OCI-LY3 (cell line): ENCODE measurements at regions not wholly inside any gene's neighbourhood (a gene's known extent, or its start where the extent isn't known, plus 50 kb on each side); places are given as distances from the start of the nearest gene placed in this dataset.

ENCODE experiments used
- H2AFZ ChIP-seq: fragments of 200-600, 300-600 bp; shearing (Covaris generic); 2 replicates; pipeline ENCODE4 v1.6.0; 2014; ENCODE audit warnings: antibody characterized with exemption, low read depth, low read length
- H3K27ac ChIP-seq: fragments of 200-600, 300-600 bp; sonication (generic); 2 replicates; pipeline ENCODE4 v1.5.1; 2014; ENCODE audit warnings: mild to moderate bottlenecking, low read length, moderate library complexity, mixed read lengths
- H3K27me3 ChIP-seq: fragments of 200-600, 300-600 bp; sonication (generic); 2 replicates; pipeline ENCODE4 v1.6.1; 2014; ENCODE audit warnings: low read depth, low read length, mixed read lengths
- H3K36me3 ChIP-seq: fragments of 200-600, 300-600 bp; sonication (generic); replicated peaks from 2 replicates; pipeline ENCODE3; 2014; ENCODE audit warnings: low read depth, low read length, mixed read lengths
- H3K4me1 ChIP-seq: fragments of 300-600, 200-600 bp; sonication (generic); 2 replicates; pipeline ENCODE4 v1.6.1; 2014; ENCODE audit warnings: low read length, mixed read lengths
- H3K4me2 ChIP-seq: fragments of 200-600, 300-600 bp; sonication (generic); 2 replicates; pipeline ENCODE4 v1.6.1; 2014; ENCODE audit warnings: low read length, mixed read lengths
- H3K4me3 ChIP-seq: fragments of 300-600, 200-600 bp; sonication (generic); 2 replicates; pipeline ENCODE4 v1.5.1; 2014; ENCODE audit warnings: antibody characterized with exemption, mild to moderate bottlenecking, low read length, moderate library complexity
- H3K79me2 ChIP-seq: fragments of 300-600, 200-600 bp; shearing (Covaris generic); 2 replicates; pipeline ENCODE4 v1.6.1; 2014; ENCODE audit warnings: mild to moderate bottlenecking, low read length, mixed read lengths
- H3K9ac ChIP-seq: fragments of 300-600, 200-600 bp; shearing (Covaris generic); 2 replicates; pipeline ENCODE4 v1.6.0; 2014; ENCODE audit warnings: mild to moderate bottlenecking, low read length, moderate library complexity
- H3K9me3 ChIP-seq: fragments of 200-600, 300-600 bp; shearing (Covaris generic); 2 replicates; pipeline ENCODE4 v1.6.1; 2014; ENCODE audit warnings: low read length, mixed read lengths; ENCODE audit not compliant: insufficient read depth
- H4K20me1 ChIP-seq: fragments of 200-600, 300-600 bp; sonication (generic); 2 replicates; pipeline ENCODE4 v1.6.1; 2016; ENCODE audit warnings: low read length, mixed read lengths; ENCODE audit not compliant: insufficient read depth
- CTCF ChIP-seq: fragments of 200-600, 300-600 bp; sonication (generic); IDR thresholded peaks from 2 replicates; pipeline ENCODE4 v1.5.1; 2014; ENCODE audit warnings: antibody characterized with exemption, low read length, low read depth
- EZH2phosphoT487 ChIP-seq: fragments of 200-600 bp; shearing (Covaris generic); IDR thresholded peaks from 2 replicates; pipeline ENCODE4 v1.6.1; 2018; ENCODE audit warnings: antibody characterized with exemption, mixed run types, low read depth

GRCh38 chr3:74309716-74310115 is 304.7 kb downstream of the CNTN3 start:
- H3K9ac ChIP-seq: no peak overlapping the region
- H3K27ac ChIP-seq: no peak overlapping the region
- no peak overlapping the region for H3K4me2 ChIP-seq
- no peaks in the 10 kb centered on the region for H3K36me3 ChIP-seq
- H3K9me3 ChIP-seq: no peaks in the 10 kb centered on the region
- H3K79me2 ChIP-seq: no peaks in the 10 kb centered on the region
- H4K20me1 ChIP-seq: no peaks in the 10 kb centered on the region
- H3K27me3 ChIP-seq: no peaks in the 10 kb centered on the region
- no peak overlapping the region for H2AFZ ChIP-seq
- no peak overlapping the region for H3K4me3 ChIP-seq
- TF ChIP-seq EZH2phosphoT487 (no peak), CTCF (no peak)
- H3K4me1 ChIP-seq: no peaks in the 10 kb centered on the region

- H3K27ac ChIP-seq: no peak overlapping the region
- no peak overlapping the region for H3K4me3 ChIP-seq
- no peaks in the 10 kb centered on the region for H3K79me2 ChIP-seq
- no peak overlapping the region for H3K4me2 ChIP-seq
- TF ChIP-seq CTCF (no peak), EZH2phosphoT487 (no peak)
- no peaks in the 10 kb centered on the region for H3K4me1 ChIP-seq
- no peak overlapping the region for H3K9ac ChIP-seq
- no peaks in the 10 kb centered on the region for H3K27me3 ChIP-seq
- H3K9me3 ChIP-seq: no peaks in the 10 kb centered on the region
- H4K20me1 ChIP-seq: no peaks in the 10 kb centered on the region
- no peak overlapping the region for H2AFZ ChIP-seq
- H3K36me3 ChIP-seq: no peaks in the 10 kb centered on the region
Observed at GRCh38 chr3:74304424-74304823, 310.0 kb downstream of the CNTN3 start.

- no peaks in the 10 kb centered on the region for H3K36me3 ChIP-seq
- H3K27ac ChIP-seq: no peak overlapping the region
- no peak overlapping the region for H3K4me2 ChIP-seq
- no peaks in the 10 kb centered on the region for H3K27me3 ChIP-seq
- H3K9me3 ChIP-seq: no peaks in the 10 kb centered on the region
- no peak overlapping the region for H2AFZ ChIP-seq
- no peaks in the 10 kb centered on the region for H3K79me2 ChIP-seq
- TF ChIP-seq CTCF: no peak
- no peak for TF ChIP-seq EZH2phosphoT487
- H3K4me1 ChIP-seq: no peaks in the 10 kb centered on the region
- no peaks in the 10 kb centered on the region for H4K20me1 ChIP-seq
- no peak overlapping the region for H3K9ac ChIP-seq
- H3K4me3 ChIP-seq: no peak overlapping the region
Observed at GRCh38 chr3:74303711-74304110, 310.7 kb downstream of the CNTN3 start.

GRCh38 chr3:74302969-74303368 is 311.5 kb downstream of the CNTN3 start:
- H3K4me3 ChIP-seq: no peak overlapping the region
- H3K36me3 ChIP-seq: no peaks in the 10 kb centered on the region
- no peak overlapping the region for H3K27ac ChIP-seq
- H3K27me3 ChIP-seq: no peaks in the 10 kb centered on the region
- no peak for TF ChIP-seq CTCF
- no peak for TF ChIP-seq EZH2phosphoT487
- H3K9me3 ChIP-seq: no peaks in the 10 kb centered on the region
- H3K79me2 ChIP-seq: no peaks in the 10 kb centered on the region
- no peaks in the 10 kb centered on the region for H4K20me1 ChIP-seq
- no peak overlapping the region for H2AFZ ChIP-seq
- H3K9ac ChIP-seq: no peak overlapping the region
- no peak overlapping the region for H3K4me2 ChIP-seq
- no peaks in the 10 kb centered on the region for H3K4me1 ChIP-seq
